ENCODE measurements at regions not wholly inside any gene's neighbourhood (a gene's known extent, or its start where the extent isn't known, plus 50 kb on each side); places are given as distances from the start of the nearest gene placed in this dataset.

- TF ChIP-seq CTCF (IDR thresholded peaks at IDR 0.05; ENCODE audit: low read length), result no peak
- no peak for TF ChIP-seq EZH2 (optimal IDR thresholded peaks at IDR 0.05; ENCODE audit: low read depth, low read length)
Measured at GRCh38 chr5:57324181-57324580, 150.3 kb downstream of the GPBP1 start.

All from MM.1S (cell line).